GM23338 (cell line): ENCODE measurements at regions not wholly inside any gene's neighbourhood (a gene's known extent, or its start where the extent isn't known, plus 50 kb on each side); places are given as distances from the start of the nearest gene placed in this dataset.

Source experiments
- CREB1 ChIP-seq: fragments of 250-450 bp; sonication (Bioruptor Pico); IDR thresholded peaks from 2 replicates; pipeline ENCODE4 v1.5.0; 2020; ENCODE audit warnings: low read depth, mild to moderate bottlenecking, moderate library complexity
- EZH2 ChIP-seq: fragments of 200-600 bp; sonication (generic); IDR thresholded peaks from one replicate; pipeline ENCODE4 v1.8.0; 2017; ENCODE audit warnings: antibody characterized with exemption, mild to moderate bottlenecking, low read depth; ENCODE audit not compliant: unreplicated experiment
- EZH2phosphoT487 ChIP-seq: fragments of 200-600 bp; sonication (generic); IDR thresholded peaks from one replicate; pipeline ENCODE4 v1.8.1; 2018; ENCODE audit warnings: antibody characterized with exemption; ENCODE audit not compliant: unreplicated experiment
- NANOG ChIP-seq: IDR thresholded peaks from 2 replicates; pipeline ENCODE4 v1.6.1; 2016; ENCODE audit warnings: antibody characterized with exemption, borderline replicate concordance
- POLR2AphosphoS5 ChIP-seq: IDR thresholded peaks from 2 replicates; pipeline ENCODE4 v1.6.1; 2016; ENCODE audit warnings: antibody characterized with exemption, low read depth
- REST ChIP-seq: IDR thresholded peaks from one replicate; pipeline ENCODE4 v1.6.1; 2018; ENCODE audit warnings: antibody characterized with exemption; ENCODE audit not compliant: unreplicated experiment
- ZNF331 ChIP-seq: fragments of 250-450 bp; sonication (Bioruptor Pico); IDR thresholded peaks from 2 replicates; pipeline ENCODE4 v1.5.0; 2020; ENCODE audit warnings: low read depth, mild to moderate bottlenecking, moderate library complexity
- TF ChIP-seq, protein P1 (sequence below), 2 experiments: fragments of 200-600 bp in 1 of 2; sonication (generic) in 1 of 2; conservative IDR thresholded peaks; 2 replicates each; pipeline versions ENCODE4 v1.5.1 to v1.6.1; 2016 to 2017; ENCODE audit warnings: antibody characterized with exemption in 2 of 2, low read depth in 2 of 2, mild to moderate bottlenecking in 2 of 2, moderate library complexity in 1 of 2

GRCh38 chr11:33507967-33508366 lies 192.7 kb downstream of the C11orf91 start:
- no peak for TF ChIP-seq EZH2
- TF ChIP-seq REST, result no peak
- TF ChIP-seq, protein P1, sequence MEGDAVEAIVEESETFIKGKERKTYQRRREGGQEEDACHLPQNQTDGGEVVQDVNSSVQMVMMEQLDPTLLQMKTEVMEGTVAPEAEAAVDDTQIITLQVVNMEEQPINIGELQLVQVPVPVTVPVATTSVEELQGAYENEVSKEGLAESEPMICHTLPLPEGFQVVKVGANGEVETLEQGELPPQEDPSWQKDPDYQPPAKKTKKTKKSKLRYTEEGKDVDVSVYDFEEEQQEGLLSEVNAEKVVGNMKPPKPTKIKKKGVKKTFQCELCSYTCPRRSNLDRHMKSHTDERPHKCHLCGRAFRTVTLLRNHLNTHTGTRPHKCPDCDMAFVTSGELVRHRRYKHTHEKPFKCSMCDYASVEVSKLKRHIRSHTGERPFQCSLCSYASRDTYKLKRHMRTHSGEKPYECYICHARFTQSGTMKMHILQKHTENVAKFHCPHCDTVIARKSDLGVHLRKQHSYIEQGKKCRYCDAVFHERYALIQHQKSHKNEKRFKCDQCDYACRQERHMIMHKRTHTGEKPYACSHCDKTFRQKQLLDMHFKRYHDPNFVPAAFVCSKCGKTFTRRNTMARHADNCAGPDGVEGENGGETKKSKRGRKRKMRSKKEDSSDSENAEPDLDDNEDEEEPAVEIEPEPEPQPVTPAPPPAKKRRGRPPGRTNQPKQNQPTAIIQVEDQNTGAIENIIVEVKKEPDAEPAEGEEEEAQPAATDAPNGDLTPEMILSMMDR (conservative IDR thresholded peaks at IDR 0.05; ENCODE audit: low read depth in 2 of 2), result no peak
- no peak for TF ChIP-seq NANOG
- TF ChIP-seq ZNF331 (CRISPR knock-in tag), result no peak
- no peak for TF ChIP-seq POLR2AphosphoS5
- no peak for TF ChIP-seq EZH2phosphoT487
- no peak for TF ChIP-seq CREB1
